Common myeloid progenitor, CD34-positive (primary cell): ENCODE measurements at regions not wholly inside any gene's neighbourhood (a gene's known extent, or its start where the extent isn't known, plus 50 kb on each side); places are given as distances from the start of the nearest gene placed in this dataset.

Experiments
- CTCF ChIA-PET: fragments of 350-600 bp; sonication (Branson Sonifier 250); formaldehyde crosslinking; loops from one replicate; lab custom pipeline; 2021; ENCODE audit warnings: antibody characterized with exemption; lab: Charles Lee
- POLR2A ChIA-PET: fragments of 350-600 bp; sonication (Branson Sonifier 250); formaldehyde crosslinking; loops from one replicate; lab custom pipeline; 2021; ENCODE audit warnings: antibody characterized with exemption; lab: Charles Lee
- DNase-seq, 3 donors: peaks; one replicate each; pipeline versions ENCODE4 v3.0.0 to v3.0.0-alpha.2; 2013
- H3K27ac ChIP-seq, 2 experiments: 1 replicate in 1 of 2; 2 replicates in 1 of 2; pipeline ENCODE4 v1.7.0; 2013; ENCODE audit warnings: inconsistent platforms in 2 of 2, low read length in 2 of 2, mild to moderate bottlenecking in 2 of 2, low read depth in 1 of 2, moderate library complexity in 1 of 2; ENCODE audit not compliant: severe bottlenecking in 2 of 2, insufficient read depth in 1 of 2, poor library complexity in 1 of 2
- H3K27me3 ChIP-seq, 5 experiments: replicated peaks in 2 of 5; 1 replicate in 3 of 5; 2 replicates in 2 of 5; pipeline versions ENCODE4 v1.6.1 to v1.7.0; 2013; ENCODE audit warnings: low read length in 4 of 5, mild to moderate bottlenecking in 2 of 5, moderate library complexity in 2 of 5, inconsistent platforms in 1 of 5; ENCODE audit not compliant: insufficient read depth in 5 of 5, control insufficient read depth in 4 of 5
- H3K36me3 ChIP-seq, 4 experiments: 1 replicate in 2 of 4; 2 replicates in 2 of 4; pipeline versions ENCODE4 v1.6.1 to v1.7.0; 2013; ENCODE audit warnings: low read length in 3 of 4, control low read depth in 1 of 4, mild to moderate bottlenecking in 1 of 4; ENCODE audit not compliant: control insufficient read depth in 4 of 4, insufficient read depth in 4 of 4
- H3K4me1 ChIP-seq, 4 experiments: 1 replicate in 3 of 4; 2 replicates in 1 of 4; pipeline versions ENCODE4 v1.6.1 to v1.7.1; 2013; ENCODE audit warnings: low read length in 3 of 4, mild to moderate bottlenecking in 3 of 4, control low read depth in 1 of 4, inconsistent platforms in 1 of 4, moderate library complexity in 1 of 4; ENCODE audit not compliant: control insufficient read depth in 4 of 4, insufficient read depth in 4 of 4; ENCODE audit errors: control extremely low read depth in 1 of 4
- H3K4me3 ChIP-seq, 7 experiments: 1 replicate in 4 of 7; 2 replicates in 3 of 7; pipeline versions ENCODE4 v1.5.1 to v1.7.0; 2013; ENCODE audit warnings: mild to moderate bottlenecking in 7 of 7, low read length in 6 of 7, moderate library complexity in 6 of 7, inconsistent platforms in 2 of 7, low read depth in 2 of 7, control low read depth in 1 of 7; ENCODE audit not compliant: insufficient read depth in 4 of 7, control insufficient read depth in 1 of 7; ENCODE audit errors: extremely low read depth in 1 of 7
- H3K9me3 ChIP-seq, 5 experiments: 1 replicate in 4 of 5; 2 replicates in 1 of 5; pipeline versions ENCODE4 v1.6.1 to v1.7.1; 2013; ENCODE audit warnings: low read length in 4 of 5, mild to moderate bottlenecking in 2 of 5, inconsistent platforms in 1 of 5, low read depth in 1 of 5, moderate library complexity in 1 of 5; ENCODE audit not compliant: control insufficient read depth in 4 of 5, insufficient read depth in 2 of 5; ENCODE audit errors: control extremely low read depth in 1 of 5
- WGBS: methylation state at CpG from one replicate; pipeline ENCODE4 v1.1.5; 2013; ENCODE audit not compliant: insufficient coverage; 5-methylcytosine and 5-hydroxymethylcytosine counted together

DNA sequence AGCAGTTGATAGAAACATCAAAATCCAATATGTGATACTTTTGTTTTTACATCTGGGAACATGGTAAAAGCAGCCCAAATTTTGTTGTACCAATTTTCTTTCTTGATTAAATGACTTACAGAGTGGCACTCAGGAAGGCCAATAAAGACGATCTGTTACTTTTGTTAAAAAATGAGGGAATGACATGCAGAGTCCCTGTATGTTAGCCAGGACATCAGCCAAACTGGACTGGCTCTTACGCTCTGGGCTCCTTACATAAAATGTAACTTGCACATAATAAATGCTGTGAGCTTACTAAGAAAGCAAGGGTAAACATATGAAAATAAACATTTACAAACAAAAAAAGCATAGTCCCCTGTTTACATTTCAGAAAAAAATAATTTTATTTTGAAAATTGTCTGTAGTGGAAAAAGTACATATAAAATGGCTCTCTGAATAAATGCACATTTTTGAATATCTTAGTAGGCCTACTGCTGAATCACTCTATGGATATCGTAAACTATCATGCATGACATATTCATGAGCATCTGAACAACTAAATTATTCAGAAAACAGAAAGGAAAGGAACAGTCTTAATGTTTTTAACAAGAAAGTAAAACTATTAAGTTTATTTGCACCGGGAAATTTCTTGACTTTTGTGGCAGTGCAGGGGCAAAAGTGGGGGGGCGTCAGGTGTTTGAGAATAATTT lies 534.5 kb downstream of the KCTD12 start:
- H3K27me3 ChIP-seq = no peaks in the 10 kb centered on the region
- no peak overlapping the region for H3K4me3 ChIP-seq
- ChIA-PET CTCF (no interaction called here), POLR2A (no interaction called here)
- 100% methylated on average over 2 of the region's 5 CpGs for WGBS
- no peak overlapping the region for H3K27ac ChIP-seq
- no peaks in the 10 kb centered on the region for H3K36me3 ChIP-seq
- H3K9me3 ChIP-seq = no peaks in the 10 kb centered on the region
- H3K4me1 ChIP-seq = no peaks in the 10 kb centered on the region
- DNase-seq = no peak

DNA sequence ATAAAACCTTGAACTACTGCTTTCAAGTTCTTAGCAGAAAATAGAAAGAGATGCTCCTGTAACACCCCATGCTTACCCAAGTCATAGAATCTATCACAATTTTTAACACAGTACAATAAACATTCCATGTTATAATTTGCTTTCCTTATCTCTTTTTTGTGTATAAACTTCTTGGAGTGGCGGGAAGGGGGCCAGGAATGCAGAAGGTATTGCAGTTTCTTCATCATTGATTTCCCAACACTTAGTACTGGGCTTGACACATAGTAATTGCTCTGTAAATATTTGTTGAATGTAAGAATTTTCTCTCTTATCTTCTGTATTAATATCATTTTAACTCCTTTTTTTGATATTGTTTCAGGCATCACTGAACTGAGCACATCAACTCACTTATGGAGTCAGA lies 535.8 kb downstream of the KCTD12 start:
- WGBS = no CpG with 5 or more reads among the region's 1 CpG
- no peak for DNase-seq
- Histone ChIP-seq H3K4me1 (no peaks in the 10 kb centered on the region), H3K4me3 (no peak overlapping the region), H3K27me3 (no peaks in the 10 kb centered on the region), H3K36me3 (no peaks in the 10 kb centered on the region), H3K27ac (no peak overlapping the region), H3K9me3 (no peaks in the 10 kb centered on the region)
- ChIA-PET CTCF (no interaction called here), POLR2A (no interaction called here)

DNA sequence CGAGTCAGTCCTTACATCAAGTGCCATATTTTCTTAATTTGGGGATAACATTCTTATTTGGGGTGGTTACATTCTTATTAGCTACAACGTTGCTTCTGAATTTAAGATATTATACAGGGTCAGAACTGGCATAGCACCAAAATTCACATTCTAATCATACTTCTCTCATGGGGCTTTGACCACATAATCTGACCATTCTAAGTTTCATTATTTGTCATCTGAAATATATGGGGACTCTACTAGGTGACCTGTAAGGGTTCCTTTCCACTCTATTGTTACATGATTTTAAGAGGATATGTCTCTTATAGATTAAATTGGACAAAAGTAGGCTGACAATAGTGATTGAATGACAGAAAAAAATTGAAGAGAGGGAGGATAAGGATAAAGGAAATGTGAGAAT lies 536.5 kb downstream of the KCTD12 start:
- ChIA-PET POLR2A (no interaction called here), CTCF (no interaction called here)
- Histone ChIP-seq H3K27ac (no peak overlapping the region), H3K36me3 (no peaks in the 10 kb centered on the region), H3K9me3 (no peaks in the 10 kb centered on the region), H3K4me3 (no peak overlapping the region), H3K27me3 (no peaks in the 10 kb centered on the region), H3K4me1 (no peaks in the 10 kb centered on the region)
- WGBS = no CpG with 5 or more reads among the region's 2 CpGs
- DNase-seq = no peak

DNA sequence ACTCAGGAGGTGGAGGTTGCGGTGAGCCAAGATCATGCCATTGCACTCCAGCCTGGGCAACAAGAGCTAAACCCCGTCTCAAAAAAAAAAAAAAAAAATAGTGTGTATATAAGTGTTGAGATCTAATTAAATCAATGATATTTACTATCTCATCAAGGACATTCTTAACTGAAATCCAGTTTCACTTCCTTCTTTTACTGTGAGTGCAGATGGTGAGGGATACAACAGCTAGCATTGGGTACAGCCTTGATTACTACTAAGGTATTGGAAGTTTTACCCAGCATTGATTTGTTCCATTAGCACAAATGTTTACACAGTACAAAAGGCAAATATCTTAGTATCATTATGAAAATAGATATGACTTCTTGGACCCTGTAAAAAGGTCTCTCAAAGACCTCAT lies 546.6 kb downstream of the KCTD12 start:
- ChIA-PET CTCF (no interaction called here), POLR2A (no interaction called here)
- H3K4me3 ChIP-seq = no peak overlapping the region
- no peaks in the 10 kb centered on the region for H3K36me3 ChIP-seq
- no CpG with 5 or more reads among the region's 2 CpGs for WGBS
- H3K4me1 ChIP-seq = no peaks in the 10 kb centered on the region
- no peak for DNase-seq
- no peak overlapping the region for H3K27ac ChIP-seq
- peaks cover 0 to 5% (median 0%) of the 10 kb centered on the region in 5 experiments for H3K9me3 ChIP-seq
- H3K27me3 ChIP-seq = no peaks in the 10 kb centered on the region

DNA sequence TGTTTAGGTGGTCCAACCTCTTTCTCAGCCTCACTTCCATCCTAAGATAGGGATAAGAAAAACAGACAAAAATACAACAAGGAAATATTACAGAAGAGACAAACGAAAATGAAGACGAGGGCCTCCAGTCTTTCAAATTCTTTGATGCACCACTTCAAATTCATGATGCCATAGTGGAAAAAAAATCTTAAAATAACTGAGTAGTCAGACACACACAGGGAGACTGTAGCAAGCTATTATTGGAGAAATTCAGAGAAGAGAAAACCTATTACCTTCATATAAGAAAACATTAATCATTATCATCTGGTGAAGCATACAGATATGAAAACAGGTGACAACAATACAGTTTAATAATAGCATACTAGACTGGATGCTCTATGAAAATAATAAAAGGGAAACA lies 548.2 kb downstream of the KCTD12 start:
- CTCF ChIA-PET = no interaction called here
- Histone ChIP-seq H3K27me3 (no peaks in the 10 kb centered on the region), H3K4me3 (no peak overlapping the region), H3K27ac (no peak overlapping the region), H3K4me1 (no peaks in the 10 kb centered on the region), H3K9me3 (peaks cover 0 to 5% (median 0%) of the 10 kb centered on the region in 5 experiments), H3K36me3 (no peaks in the 10 kb centered on the region)
- WGBS = 100% methylated on average over 1 of the region's 2 CpGs
- DNase-seq = no peak
- POLR2A ChIA-PET = no interaction called here

DNA sequence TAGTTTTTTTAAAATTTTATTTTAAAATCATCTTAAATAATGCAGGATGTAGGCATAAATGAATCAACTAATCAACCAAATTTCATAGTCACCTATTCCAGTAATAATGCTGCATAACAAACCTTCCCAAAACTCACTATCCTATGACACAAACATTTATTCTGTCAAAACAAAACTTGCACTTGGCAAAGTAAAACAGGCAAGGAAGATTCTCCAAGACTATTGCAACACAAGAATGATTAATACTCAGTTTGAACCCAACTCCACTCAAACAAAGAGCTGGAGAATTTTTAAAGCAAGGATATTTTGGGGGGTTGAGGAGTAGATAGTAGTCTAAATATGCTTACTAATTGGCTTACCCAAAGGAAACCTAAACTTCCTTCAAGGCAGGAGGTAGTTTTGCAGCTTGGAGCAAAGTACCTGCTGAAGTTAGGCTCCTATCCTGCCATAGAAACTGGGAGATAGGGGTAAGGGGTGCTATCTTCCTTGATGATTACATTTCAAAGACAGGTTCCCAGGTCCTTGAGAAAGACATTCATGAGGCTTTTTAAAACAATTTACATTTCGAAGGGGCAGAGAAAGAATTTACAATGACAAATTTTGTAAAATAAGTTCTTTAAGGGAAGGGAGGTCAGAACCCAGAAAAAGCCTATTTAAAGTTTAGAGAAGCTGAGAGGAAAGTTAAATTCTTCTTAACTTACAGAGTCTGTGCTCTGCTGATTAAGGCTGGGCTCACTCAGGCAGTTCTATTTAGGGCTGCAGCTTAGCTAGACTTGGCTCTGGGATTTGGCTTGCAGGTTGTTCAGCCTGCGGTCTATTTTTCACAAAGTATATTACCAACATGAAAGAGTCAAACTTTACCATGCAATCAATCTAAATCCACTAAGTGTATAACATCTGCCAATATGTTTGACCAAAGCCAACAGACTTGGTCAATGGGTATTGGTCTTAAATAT lies 549.0 kb downstream of the KCTD12 start:
- Histone ChIP-seq H3K36me3 (no peaks in the 10 kb centered on the region), H3K9me3 (peaks cover 0 to 2% (median 0%) of the 10 kb centered on the region in 5 experiments), H3K4me3 (no peak overlapping the region), H3K27me3 (no peaks in the 10 kb centered on the region), H3K4me1 (peaks cover 0 to 4% (median 2%) of the 10 kb centered on the region in 4 experiments), H3K27ac (no peak overlapping the region)
- DNase-seq = no peak
- POLR2A ChIA-PET = no interaction called here
- CTCF ChIA-PET = no interaction called here
- 100% methylated on average over 1 of the region's 2 CpGs for WGBS

DNA sequence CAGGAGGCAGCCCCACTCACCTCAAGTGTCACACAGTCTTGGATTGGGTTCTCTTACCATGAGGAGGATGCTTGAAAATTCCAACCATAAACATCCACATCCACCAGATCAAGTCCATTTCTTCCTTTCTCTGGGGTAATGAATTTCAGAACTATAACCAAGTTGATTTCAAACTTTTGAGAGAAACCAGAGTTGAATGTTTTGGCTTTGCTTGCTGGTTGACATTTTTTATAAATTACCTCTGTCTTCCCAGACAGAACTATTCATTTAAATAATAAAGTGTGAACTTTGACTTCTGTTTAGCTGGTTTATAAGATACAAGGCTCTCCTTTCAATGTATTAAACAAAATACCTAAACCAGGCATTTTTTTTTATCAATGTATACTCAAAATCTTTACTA lies 550.7 kb downstream of the KCTD12 start:
- no peak for DNase-seq
- peaks cover 0 to 9% (median 3%) of the 10 kb centered on the region in 4 experiments for H3K4me1 ChIP-seq
- H3K9me3 ChIP-seq = no peaks in the 10 kb centered on the region
- H3K27ac ChIP-seq = no peak overlapping the region
- ChIA-PET POLR2A (no interaction called here), CTCF (no interaction called here)
- no peak overlapping the region for H3K4me3 ChIP-seq
- no peaks in the 10 kb centered on the region for H3K27me3 ChIP-seq
- H3K36me3 ChIP-seq = no peaks in the 10 kb centered on the region
